H9 (cell line): ENCODE measurements at regions not wholly inside any gene's neighbourhood (a gene's known extent, or its start where the extent isn't known, plus 50 kb on each side); places are given as distances from the start of the nearest gene placed in this dataset.

Source experiments
- DNase-seq: peaks from one replicate; pipeline ENCODE4 v3.0.0-alpha.2; 2017
- H2AFZ ChIP-seq: one replicate; pipeline ENCODE4 v1.6.1; 2013; ENCODE audit warnings: mild to moderate bottlenecking, low read length, control low read depth, moderate library complexity
- H2AK5ac ChIP-seq: 2 replicates; pipeline ENCODE4 v1.6.1; 2013; ENCODE audit warnings: low read length, control low read depth, mixed read lengths; ENCODE audit not compliant: insufficient read length
- H2BK120ac ChIP-seq: one replicate; pipeline ENCODE4 v1.6.1; 2013; ENCODE audit warnings: low read depth, mild to moderate bottlenecking, low read length, control low read depth, inconsistent platforms; ENCODE audit not compliant: poor library complexity, severe bottlenecking
- H2BK12ac ChIP-seq: 2 replicates; pipeline ENCODE4 v1.6.1; 2013; ENCODE audit warnings: low read length, control low read depth, mixed read lengths, low read depth; ENCODE audit not compliant: insufficient read length
- H2BK15ac ChIP-seq: 2 replicates; pipeline ENCODE4 v1.6.1; 2013; ENCODE audit warnings: low read depth, low read length, control low read depth
- H2BK20ac ChIP-seq: one replicate; pipeline ENCODE4 v1.6.1; 2013; ENCODE audit warnings: low read depth, mild to moderate bottlenecking, low read length, control low read depth, inconsistent platforms; ENCODE audit not compliant: poor library complexity, severe bottlenecking
- H2BK5ac ChIP-seq: 2 replicates; pipeline ENCODE4 v1.6.1; 2013; ENCODE audit warnings: low read length, control low read depth, mixed read lengths; ENCODE audit not compliant: insufficient read length
- H3K14ac ChIP-seq: 2 replicates; pipeline ENCODE4 v1.6.1; 2013; ENCODE audit warnings: low read length, control low read depth; ENCODE audit not compliant: insufficient read depth
- H3K18ac ChIP-seq: 2 replicates; pipeline ENCODE4 v1.6.1; 2013; ENCODE audit warnings: low read depth, mild to moderate bottlenecking, mixed read lengths, low read length, control low read depth; ENCODE audit not compliant: insufficient read length
- H3K23ac ChIP-seq: 2 replicates; pipeline ENCODE4 v1.6.1; 2013; ENCODE audit warnings: low read length, control low read depth, mixed read lengths, low read depth; ENCODE audit not compliant: insufficient read length
- H3K23me2 ChIP-seq: 2 replicates; pipeline ENCODE4 v1.6.1; 2013; ENCODE audit warnings: low read depth, mild to moderate bottlenecking, mixed read lengths, low read length, control low read depth; ENCODE audit not compliant: insufficient read length, poor library complexity, severe bottlenecking
- H3K27ac ChIP-seq: 2 replicates; pipeline ENCODE4 v1.5.1; 2013; ENCODE audit warnings: low read length, control low read depth, mixed read lengths, low read depth; ENCODE audit not compliant: insufficient read length
- H3K27me3 ChIP-seq: 2 replicates; pipeline ENCODE4 v1.6.1; 2013; ENCODE audit warnings: low read length, control low read depth, inconsistent platforms; ENCODE audit not compliant: insufficient read depth
- H3K4ac ChIP-seq: 2 replicates; pipeline ENCODE4 v1.6.1; 2013; ENCODE audit warnings: low read depth, mild to moderate bottlenecking, control low read depth, inconsistent platforms, low read length, moderate library complexity
- H3K4me1 ChIP-seq: 2 replicates; pipeline ENCODE4 v1.6.1; 2013; ENCODE audit warnings: low read length, control low read depth, inconsistent platforms; ENCODE audit not compliant: insufficient read depth
- H3K4me2 ChIP-seq: 2 replicates; pipeline ENCODE4 v1.6.1; 2013; ENCODE audit warnings: low read length, control low read depth, mixed read lengths; ENCODE audit not compliant: insufficient read length, insufficient read depth
- H3K56ac ChIP-seq: 2 replicates; pipeline ENCODE4 v1.6.1; 2013; ENCODE audit warnings: low read depth, mild to moderate bottlenecking, mixed read lengths, low read length, control low read depth; ENCODE audit not compliant: insufficient read length
- H3K79me1 ChIP-seq: 2 replicates; pipeline ENCODE4 v1.6.1; 2013; ENCODE audit warnings: low read depth, mild to moderate bottlenecking, moderate library complexity, low read length, control low read depth, inconsistent platforms; ENCODE audit not compliant: insufficient read depth, poor library complexity, severe bottlenecking
- H3K79me2 ChIP-seq: 2 replicates; pipeline ENCODE4 v1.6.1; 2013; ENCODE audit warnings: low read length, control low read depth, inconsistent platforms; ENCODE audit not compliant: insufficient read depth
- H3K9ac ChIP-seq: 2 replicates; pipeline ENCODE4 v1.6.1; 2013; ENCODE audit warnings: low read length, control low read depth, mixed read lengths; ENCODE audit not compliant: insufficient read length; ENCODE audit errors: extremely low read depth
- H3K9me3 ChIP-seq: one replicate; pipeline ENCODE4 v1.6.1; 2013; ENCODE audit warnings: low read depth, low read length, inconsistent platforms; ENCODE audit not compliant: control insufficient read depth
- H3T11ph ChIP-seq: one replicate; pipeline ENCODE4 v1.6.1; 2013; ENCODE audit warnings: mild to moderate bottlenecking, low read length, control low read depth, inconsistent platforms
- H4K20me1 ChIP-seq: one replicate; pipeline ENCODE4 v1.6.1; 2013; ENCODE audit not compliant: control insufficient read depth, insufficient read length, insufficient read depth
- H4K5ac ChIP-seq: 2 replicates; pipeline ENCODE4 v1.6.1; 2013; ENCODE audit warnings: low read depth, mild to moderate bottlenecking, mixed read lengths, low read length, control low read depth; ENCODE audit not compliant: insufficient read length
- H4K8ac ChIP-seq: replicated peaks from 2 replicates; pipeline ENCODE4 v1.6.1; 2013; ENCODE audit warnings: low read length, control low read depth, mixed read lengths, low read depth; ENCODE audit not compliant: insufficient read length
- H4K91ac ChIP-seq: 2 replicates; pipeline ENCODE4 v1.6.1; 2013; ENCODE audit warnings: low read depth, mild to moderate bottlenecking, moderate library complexity, mixed read lengths, low read length, control low read depth; ENCODE audit not compliant: insufficient read length
- H3K27ac Mint-ChIP-seq, 3 experiments: 2 replicates in 2 of 3; 3 replicates in 1 of 3; pipeline ENCODE4 v1.8.0; 2020 to 2021; ENCODE audit warnings: mixed read lengths in 3 of 3, mild to moderate bottlenecking in 1 of 3, moderate library complexity in 1 of 3
- H3K27me3 Mint-ChIP-seq: 2 replicates; pipeline ENCODE4 v1.8.0; 2021; ENCODE audit warnings: low read depth, mild to moderate bottlenecking, moderate library complexity, mixed read lengths
- H3K36me3 Mint-ChIP-seq, 3 experiments: 2 replicates in 2 of 3; 3 replicates in 1 of 3; pipeline ENCODE4 v1.8.0; 2020 to 2021; ENCODE audit warnings: low read depth in 3 of 3, mixed read lengths in 3 of 3; ENCODE audit not compliant: insufficient read depth in 1 of 3
- H3K4me1 Mint-ChIP-seq, 2 experiments: 2 replicates each; pipeline ENCODE4 v1.8.0; 2020; ENCODE audit warnings: mixed read lengths in 2 of 2
- H3K4me3 Mint-ChIP-seq, 2 experiments: 2 replicates in 1 of 2; 3 replicates in 1 of 2; pipeline ENCODE4 v1.8.0; 2020 to 2021; ENCODE audit warnings: mild to moderate bottlenecking in 2 of 2, mixed read lengths in 2 of 2, moderate library complexity in 1 of 2
- H3K9me3 Mint-ChIP-seq, 2 experiments: 2 replicates in 1 of 2; 3 replicates in 1 of 2; pipeline ENCODE4 v1.8.0; 2020; ENCODE audit warnings: mild to moderate bottlenecking in 2 of 2, mixed read lengths in 2 of 2, moderate library complexity in 1 of 2
- CTCF ChIP-seq: fragments of 200-600 bp; sonication (generic); conservative IDR thresholded peaks from 3 replicates; pipeline ENCODE4 v1.8.0; 2021; ENCODE audit warnings: antibody characterized with exemption, mild to moderate bottlenecking
- WGBS: extraction: QIAGEN DNeasy Blood & Tissue Kit; methylation state at CpG from one replicate; pipeline ENCODE4 v1.1.7; 2013; ENCODE audit warnings: missing lambda C conversion rate, low lambda C conversion rate, mixed read lengths; ENCODE audit not compliant: insufficient read length; ENCODE audit errors: extremely low coverage; 5-methylcytosine and 5-hydroxymethylcytosine counted together

GRCh38 chr3:66618066-66618465 lies 117.2 kb upstream of the LRIG1 start:
- H4K8ac ChIP-seq: no peak overlapping the region
- Mint-ChIP-seq H3K36me3 (no peaks in the 10 kb centered on the region), H3K27me3 (no peaks in the 10 kb centered on the region), H3K27ac (no peak overlapping the region), H3K4me3 (no peak overlapping the region), H3K9me3 (no peaks in the 10 kb centered on the region), H3K4me1 (peaks cover 37 to 42% of the 10 kb centered on the region in 2 experiments)
- no peak overlapping the region for H2BK12ac ChIP-seq
- no peak overlapping the region for H2BK15ac ChIP-seq
- H3K23me2 ChIP-seq: no peaks in the 10 kb centered on the region
- TF ChIP-seq CTCF: no peak
- no peak overlapping the region for H3K9ac ChIP-seq
- no peaks in the 10 kb centered on the region for H3K27me3 ChIP-seq
- H4K91ac ChIP-seq: no peak overlapping the region
- no peak overlapping the region for H2AFZ ChIP-seq
- H4K5ac ChIP-seq: no peak overlapping the region
- H3K18ac ChIP-seq: no peak overlapping the region
- no peak overlapping the region for H3K23ac ChIP-seq
- H3K27ac ChIP-seq: no peak overlapping the region
- WGBS: no CpG with 5 or more reads among the region's 4 CpGs
- H2BK120ac ChIP-seq: no peak overlapping the region
- H3K4me1 ChIP-seq: peaks cover 6% of the 10 kb centered on the region; the same call in 1 of the 2 replicates
- no peak overlapping the region for H3K14ac ChIP-seq
- H3K9me3 ChIP-seq: no peaks in the 10 kb centered on the region
- H3K56ac ChIP-seq: no peak overlapping the region
- no peaks in the 10 kb centered on the region for H4K20me1 ChIP-seq
- H3T11ph ChIP-seq: no peak overlapping the region
- H3K79me2 ChIP-seq: no peaks in the 10 kb centered on the region
- H3K79me1 ChIP-seq: no peaks in the 10 kb centered on the region
- DNase-seq: no peak
- no peak overlapping the region for H2BK5ac ChIP-seq
- no peak overlapping the region for H3K4ac ChIP-seq
- H2AK5ac ChIP-seq: no peak overlapping the region
- no peak overlapping the region for H3K4me2 ChIP-seq
- no peak overlapping the region for H2BK20ac ChIP-seq
